Lower leg skin (tissue), 3 donors: ENCODE measurements at regions not wholly inside any gene's neighbourhood (a gene's known extent, or its start where the extent isn't known, plus 50 kb on each side); places are given as distances from the start of the nearest gene placed in this dataset.

Source experiments
- CTCF ChIP-seq, 3 donors: fragments of 450-650 bp; IDR thresholded peaks; one replicate each; pipeline ENCODE4 v1.5.1; 2016; ENCODE audit warnings: antibody characterized with exemption in 3 of 3, mild to moderate bottlenecking in 3 of 3, moderate library complexity in 2 of 3
- POLR2A ChIP-seq, 2 donors: fragments of 450-650 bp; IDR thresholded peaks; one replicate each; pipeline ENCODE4 v1.6.1; 2016 to 2017; ENCODE audit warnings: antibody characterized with exemption in 2 of 2, mild to moderate bottlenecking in 1 of 2, moderate library complexity in 1 of 2

DNA sequence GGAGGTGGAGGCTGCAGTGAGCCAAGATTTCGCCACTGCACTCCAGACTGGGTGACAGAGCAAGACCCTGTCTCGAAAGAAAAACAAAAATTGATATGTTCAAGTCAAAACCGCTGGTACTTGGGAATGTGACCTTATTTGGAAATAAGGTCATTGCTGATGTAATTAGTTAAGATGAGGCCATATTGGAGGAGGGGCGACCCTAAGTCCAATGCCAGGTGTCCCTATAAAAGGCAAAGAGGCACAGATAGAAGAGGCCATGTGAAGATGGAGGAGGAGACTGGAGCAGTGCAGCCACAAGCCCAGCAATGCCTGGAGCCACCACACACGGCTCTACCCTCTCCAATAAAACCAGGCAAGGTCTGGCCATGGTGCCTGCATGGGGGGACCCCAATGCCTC, 50.8 kb upstream of the JPH3 start:
- TF ChIP-seq CTCF (IDR thresholded peaks at IDR 0.05) (no peak), POLR2A (IDR thresholded peaks at IDR 0.05) (no peak)
